IPS-18c (cell line): ENCODE measurements at regions not wholly inside any gene's neighbourhood (a gene's known extent, or its start where the extent isn't known, plus 50 kb on each side); places are given as distances from the start of the nearest gene placed in this dataset.

ENCODE experiments used
- H3K4me3 ChIP-seq: 2 replicates; pipeline ENCODE4 v1.7.0; 2013; ENCODE audit warnings: low read depth, mild to moderate bottlenecking, low read length, moderate library complexity; ENCODE audit not compliant: insufficient read depth
- H3K9me3 ChIP-seq: one replicate; pipeline ENCODE4 v1.6.1; 2013; ENCODE audit warnings: mild to moderate bottlenecking, low read length, moderate library complexity; ENCODE audit not compliant: control insufficient read depth, insufficient read depth

GRCh38 chr4:85274955-85275354, 200.0 kb upstream of the ARHGAP24 start:
- no peaks in the 10 kb centered on the region for H3K9me3 ChIP-seq
- no peak overlapping the region for H3K4me3 ChIP-seq

DNA sequence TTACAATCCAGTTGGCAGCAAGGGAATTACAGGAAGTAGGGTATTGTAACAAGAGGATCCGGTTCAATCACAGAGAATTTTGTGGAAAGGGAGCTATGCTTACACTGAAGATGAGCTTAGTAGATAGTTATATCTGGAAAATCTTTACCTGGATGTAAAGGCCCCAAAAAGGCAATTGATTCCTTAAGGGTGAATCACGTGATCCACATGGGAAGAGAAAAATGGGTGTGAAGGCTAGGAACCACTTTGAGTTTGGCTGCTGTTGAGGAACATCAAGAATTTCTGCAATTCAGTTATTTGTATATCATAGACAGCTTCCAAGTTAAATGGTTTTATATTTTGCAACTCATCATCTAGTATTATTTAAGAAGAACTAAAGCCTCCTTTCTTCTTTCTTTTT, 194.0 kb upstream of the ARHGAP24 start:
- no peak overlapping the region for H3K4me3 ChIP-seq
- no peaks in the 10 kb centered on the region for H3K9me3 ChIP-seq

- H3K9me3 ChIP-seq: no peaks in the 10 kb centered on the region
- no peak overlapping the region for H3K4me3 ChIP-seq
These were observed 183.7 kb upstream of the ARHGAP24 start for GRCh38 chr4:85291226-85291625.

- H3K9me3 ChIP-seq: no peaks in the 10 kb centered on the region
These were observed 176.9 kb upstream of the ARHGAP24 start for GRCh38 chr4:85298037-85298436.

GRCh38 chr4:85302193-85302736, 172.7 kb upstream of the ARHGAP24 start:
- Histone ChIP-seq H3K9me3 (no peaks in the 10 kb centered on the region), H3K4me3 (no peak overlapping the region)

More at GRCh38 chr4:85298037-85298436, 176.9 kb upstream of the ARHGAP24 start:
- no peak overlapping the region for H3K4me3 ChIP-seq

GRCh38 chr4:85302756-85303155, 172.2 kb upstream of the ARHGAP24 start:
- no peak overlapping the region for H3K4me3 ChIP-seq
- no peaks in the 10 kb centered on the region for H3K9me3 ChIP-seq

- peaks cover 4% of the 10 kb centered on the region for H3K9me3 ChIP-seq
- H3K4me3 ChIP-seq: no peak overlapping the region
These were observed 156.5 kb upstream of the ARHGAP24 start for GRCh38 chr4:85318415-85318814.

- Histone ChIP-seq H3K9me3 (no peaks in the 10 kb centered on the region), H3K4me3 (no peak overlapping the region)
These were observed 116.1 kb upstream of the ARHGAP24 start for GRCh38 chr4:85358831-85359230.

DNA sequence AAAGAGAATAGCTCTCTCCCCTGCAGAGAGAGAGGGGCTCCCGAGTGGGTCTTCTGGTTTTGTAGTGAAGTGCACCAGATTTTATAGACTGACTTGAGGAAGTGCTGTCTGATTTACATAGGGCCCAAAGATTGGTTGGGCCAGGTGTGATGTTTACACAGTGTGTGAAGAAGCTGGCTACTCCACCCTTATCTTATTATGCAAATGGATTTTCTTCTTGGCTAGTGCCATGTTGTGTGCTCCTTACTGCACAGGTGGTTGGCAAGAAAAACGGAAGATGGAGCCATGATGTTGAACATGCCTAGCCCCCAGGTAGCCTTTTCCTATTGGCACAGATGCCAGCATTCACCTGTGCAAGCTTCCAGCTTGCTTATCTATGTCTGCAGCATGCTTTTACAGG, 112.4 kb upstream of the ARHGAP24 start:
- Histone ChIP-seq H3K9me3 (no peaks in the 10 kb centered on the region), H3K4me3 (no peak overlapping the region)

DNA sequence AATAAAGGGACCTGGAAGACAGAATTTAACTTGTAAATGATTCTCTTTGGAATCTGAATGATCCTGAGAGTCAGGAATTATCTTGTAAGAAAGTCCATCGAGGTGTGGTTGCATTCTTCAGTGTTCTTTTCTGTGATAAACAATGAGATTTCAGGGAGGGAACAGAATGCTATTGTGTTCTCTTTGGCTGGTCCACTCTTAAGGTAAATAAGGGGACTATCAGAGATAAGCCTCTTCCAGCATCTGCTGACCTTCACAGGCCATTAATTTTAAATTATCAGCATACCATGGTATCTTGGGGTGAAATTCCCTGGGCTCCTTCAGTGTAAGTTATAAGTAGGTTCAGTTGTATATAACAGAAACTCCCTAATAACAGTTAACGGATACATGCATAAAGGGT, 107.1 kb upstream of the ARHGAP24 start:
- Histone ChIP-seq H3K9me3 (no peaks in the 10 kb centered on the region), H3K4me3 (no peak overlapping the region)

- no peak overlapping the region for H3K4me3 ChIP-seq
- H3K9me3 ChIP-seq: no peaks in the 10 kb centered on the region
These were observed 106.7 kb upstream of the ARHGAP24 start for GRCh38 chr4:85368240-85368639.

- H3K9me3 ChIP-seq: no peaks in the 10 kb centered on the region
- H3K4me3 ChIP-seq: no peak overlapping the region
These were observed 106.0 kb upstream of the ARHGAP24 start for GRCh38 chr4:85368932-85369331.

DNA sequence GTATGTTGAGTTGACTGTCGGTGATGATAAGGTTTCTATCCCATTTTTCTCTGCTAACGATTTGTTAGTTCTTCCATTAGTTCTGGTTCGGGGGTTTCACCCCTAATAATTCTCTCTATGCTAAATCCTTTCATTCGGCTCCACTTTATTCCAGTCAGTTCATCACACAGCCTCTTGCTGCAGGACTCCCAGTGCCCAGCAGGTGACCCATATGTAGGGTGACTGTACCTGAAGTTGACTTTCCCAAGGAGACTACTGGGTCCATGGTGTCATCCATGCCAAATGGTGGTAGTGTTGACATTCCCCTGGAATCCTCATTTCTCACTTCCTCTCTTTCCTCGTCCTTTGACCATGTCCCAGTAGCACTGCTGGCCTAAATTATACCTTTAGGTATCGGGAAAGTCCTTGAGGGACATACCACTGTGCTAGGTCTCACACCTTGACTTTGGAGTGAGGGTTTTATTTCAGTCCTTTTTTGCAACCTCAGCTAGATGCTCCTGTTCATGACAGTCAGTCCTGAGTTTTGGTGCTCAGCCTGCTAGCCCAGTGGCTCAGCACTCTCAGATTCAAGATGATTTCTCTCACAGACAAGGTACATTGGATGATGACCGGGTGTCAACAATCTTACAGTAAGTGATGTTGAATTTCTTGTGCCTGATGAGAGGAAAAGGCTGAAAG, 105.1 kb upstream of the ARHGAP24 start:
- Histone ChIP-seq H3K9me3 (no peaks in the 10 kb centered on the region), H3K4me3 (no peak overlapping the region)

DNA sequence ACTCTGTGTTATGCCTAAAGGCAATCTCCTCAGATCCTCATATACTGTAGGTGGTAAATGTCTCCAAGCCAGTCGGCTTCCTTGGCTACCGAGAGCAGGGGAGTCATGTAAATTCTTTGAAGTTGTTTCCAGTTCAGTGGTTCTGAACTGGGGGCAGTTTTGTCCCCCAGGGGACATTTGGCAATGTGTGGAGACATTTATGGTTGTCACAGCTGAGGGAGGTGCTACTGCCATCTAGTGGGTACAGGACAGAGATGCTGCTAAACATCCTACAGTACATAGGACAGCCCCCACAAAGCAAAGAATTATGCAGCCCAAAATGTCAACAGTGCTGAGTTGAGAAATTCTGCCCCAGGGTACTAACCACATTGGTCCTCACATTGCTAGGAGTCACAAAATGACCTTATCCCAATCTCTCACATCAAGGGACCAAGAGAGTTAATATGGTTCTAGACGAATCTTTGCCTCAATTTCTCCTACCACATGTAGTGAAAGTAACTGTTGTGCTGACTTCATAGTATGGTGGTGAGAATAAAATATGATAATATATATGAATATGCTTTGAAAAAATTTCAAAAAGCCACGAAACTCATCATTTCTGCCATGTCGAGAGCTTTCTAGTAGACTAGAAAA, 104.4 kb upstream of the ARHGAP24 start:
- H3K9me3 ChIP-seq: no peaks in the 10 kb centered on the region
- no peak overlapping the region for H3K4me3 ChIP-seq

DNA sequence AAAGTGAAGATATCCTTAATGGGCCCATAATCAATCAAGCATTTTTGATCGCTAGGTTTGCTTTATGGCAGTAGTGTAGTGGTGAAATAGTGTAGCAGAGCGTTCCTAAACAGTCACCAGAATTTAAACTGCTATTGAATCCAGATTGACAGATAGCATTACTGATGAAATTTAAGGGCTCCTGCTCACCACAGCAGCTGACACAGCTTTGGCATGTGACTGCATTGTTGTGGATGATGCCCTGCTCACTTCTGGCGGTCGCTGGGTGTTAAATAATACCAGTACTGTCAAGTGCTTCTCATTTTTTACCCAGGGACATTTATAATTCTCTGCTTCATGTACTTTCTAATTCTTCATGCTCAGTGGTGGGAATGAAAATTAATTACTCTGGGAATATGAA, 102.0 kb upstream of the ARHGAP24 start:
- no peaks in the 10 kb centered on the region for H3K9me3 ChIP-seq
- H3K4me3 ChIP-seq: no peak overlapping the region

DNA sequence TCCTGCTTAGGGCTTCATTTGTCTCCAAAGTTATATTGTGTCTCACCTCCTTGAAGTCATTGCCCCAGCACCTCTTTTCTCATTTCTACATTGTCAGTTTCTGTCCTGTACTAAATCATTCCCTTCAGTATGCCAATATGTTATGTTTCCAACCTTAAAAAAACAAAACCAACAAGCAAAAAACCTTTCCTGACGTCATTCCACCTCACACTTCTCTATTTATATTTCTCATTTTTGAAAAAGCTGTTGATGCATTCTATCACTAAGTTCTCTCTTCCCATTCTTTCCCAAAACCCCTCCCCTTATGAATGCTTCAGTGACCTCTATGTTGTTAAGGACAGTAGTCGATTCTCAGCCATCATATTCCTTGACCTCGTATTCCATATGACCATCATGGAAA, 98.7 kb upstream of the ARHGAP24 start:
- no peak overlapping the region for H3K4me3 ChIP-seq

DNA sequence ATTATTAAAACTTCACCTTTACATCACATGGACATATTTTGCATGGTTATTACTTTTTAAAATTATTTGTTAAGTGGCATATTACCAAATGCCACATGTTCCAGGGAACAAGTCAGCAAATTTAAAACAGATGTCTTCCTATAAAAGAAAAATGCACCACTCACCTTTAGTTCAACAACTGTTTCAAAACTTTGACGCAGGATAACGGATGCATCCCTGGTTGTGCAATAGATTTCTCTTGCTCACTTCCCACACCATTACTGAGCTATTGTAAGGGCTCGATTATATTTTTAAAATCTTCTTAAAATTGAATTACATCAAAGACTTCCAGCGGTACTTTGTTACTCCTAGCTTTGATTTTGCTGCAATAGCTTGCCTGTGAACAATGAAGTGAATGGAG, 93.0 kb upstream of the ARHGAP24 start:
- Histone ChIP-seq H3K9me3 (no peaks in the 10 kb centered on the region), H3K4me3 (no peak overlapping the region)

More for the DNA sequence above, 98.7 kb upstream of the ARHGAP24 start:
- no peaks in the 10 kb centered on the region for H3K9me3 ChIP-seq

- Histone ChIP-seq H3K9me3 (no peaks in the 10 kb centered on the region), H3K4me3 (no peak overlapping the region)
These were observed 83.9 kb upstream of the ARHGAP24 start for GRCh38 chr4:85391071-85391470.
